Activated naive CD4-positive, alpha-beta T cell treated with anti-CD3 and anti-CD28 coated beads for 36 hours (primary cell): ENCODE measurements at regions not wholly inside any gene's neighbourhood (a gene's known extent, or its start where the extent isn't known, plus 50 kb on each side); places are given as distances from the start of the nearest gene placed in this dataset.
"Not testable (repeated sequence)": the region's sequence is repeated elsewhere in the genome, so short reads cannot be mapped to it uniquely, and the experiment has no call there.

Experiments
- CTCF ChIA-PET: fragments of 350-600 bp; sonication (Branson Sonifier 250); formaldehyde crosslinking; loops from one replicate; lab custom pipeline; 2021; ENCODE audit warnings: antibody characterized with exemption; lab: Charles Lee
- DNase-seq: peaks from one replicate; pipeline ENCODE4 v3.0.0-alpha.2; 2020
- H3K27ac Mint-ChIP-seq: one replicate; pipeline ENCODE4 v1.8.0; 2021; ENCODE audit warnings: mild to moderate bottlenecking, mixed read lengths
- H3K27me3 Mint-ChIP-seq: one replicate; pipeline ENCODE4 v1.8.0; 2021; ENCODE audit warnings: low read depth, mixed read lengths
- H3K36me3 Mint-ChIP-seq: one replicate; pipeline ENCODE4 v1.8.0; 2021; ENCODE audit warnings: low read depth, mixed read lengths
- H3K4me1 Mint-ChIP-seq: one replicate; pipeline ENCODE4 v1.8.0; 2021; ENCODE audit warnings: low read depth, mixed read lengths
- H3K4me3 Mint-ChIP-seq: one replicate; pipeline ENCODE4 v1.8.0; 2021; ENCODE audit warnings: mild to moderate bottlenecking, moderate library complexity, mixed read lengths
- H3K9me3 Mint-ChIP-seq: one replicate; pipeline ENCODE4 v1.8.0; 2021; ENCODE audit warnings: mixed read lengths
- intact Hi-C: fragments of 100-400 bp; cut with micrococcal nuclease; formaldehyde crosslinking; loops from one replicate; pipeline ENCODE4 v1.15.1; 2023

GRCh38 chr3:13231781-13232666, 158.8 kb upstream of the IQSEC1 start:
- intact Hi-C loops: no loop called here
- CTCF ChIA-PET: interaction anchor here (0.9 kb wide), 1 partner anchor 220 kb away, joined by 3 read pairs; no protein-coding TSS in a partner anchor
- Mint-ChIP-seq H3K4me1 (peaks cover 12% of the 10 kb centered on the region), H3K27ac (no peak overlapping the region), H3K27me3 (peaks cover 6% of the 10 kb centered on the region), H3K9me3 (no peaks in the 10 kb centered on the region), H3K36me3 (no peaks in the 10 kb centered on the region), H3K4me3 (no peak overlapping the region)
- no peak for DNase-seq

GRCh38 chr3:13229273-13229949, 156.2 kb upstream of the IQSEC1 start:
- Mint-ChIP-seq H3K4me3 (no peak overlapping the region), H3K4me1 (peaks cover 6% of the 10 kb centered on the region), H3K27ac (no peak overlapping the region), H3K27me3 (no peaks in the 10 kb centered on the region), H3K9me3 (no peaks in the 10 kb centered on the region), H3K36me3 (no peaks in the 10 kb centered on the region)
- intact Hi-C loops: loop anchor here (2.0 kb wide), 1 partner anchor 223 kb away; no protein-coding TSS in a partner anchor
- DNase-seq: peak; percentile 43
- CTCF ChIA-PET: interaction anchor here (0.6 to 2.1 kb wide), 8 partner anchors 15 to 282 kb away, joined by 3 to 11 read pairs (median 3); no protein-coding TSS in a partner anchor

- no peak overlapping the region for H3K4me3 Mint-ChIP-seq
- CTCF ChIA-PET: interaction anchor here (1.2 to 1.6 kb wide), 2 partner anchors 15 to 233 kb away, joined by 3 to 4 read pairs; no protein-coding TSS in a partner anchor
- H3K27me3 Mint-ChIP-seq: no peaks in the 10 kb centered on the region
- no peak overlapping the region for H3K27ac Mint-ChIP-seq
- intact Hi-C loops: loop anchor here (2.0 kb wide), 1 partner anchor 224 kb away; no protein-coding TSS in a partner anchor
- no peaks in the 10 kb centered on the region for H3K9me3 Mint-ChIP-seq
- H3K36me3 Mint-ChIP-seq: no peaks in the 10 kb centered on the region
- DNase-seq: no peak
- H3K4me1 Mint-ChIP-seq: no peaks in the 10 kb centered on the region
Measured at GRCh38 chr3:13228584-13228983, 155.4 kb upstream of the IQSEC1 start.

- not testable (repeated sequence) for H3K27me3 Mint-ChIP-seq, H3K4me3 Mint-ChIP-seq, DNase-seq, H3K4me1 Mint-ChIP-seq, H3K36me3 Mint-ChIP-seq, H3K27ac Mint-ChIP-seq, H3K9me3 Mint-ChIP-seq
- CTCF ChIA-PET: interaction anchor here (1.6 kb wide), 1 partner anchor 16 kb away, joined by 4 read pairs; no protein-coding TSS in a partner anchor
- intact Hi-C loops: loop anchor here (2.0 kb wide), 1 partner anchor 225 kb away; no protein-coding TSS in a partner anchor
Measured at GRCh38 chr3:13228169-13228568, 154.9 kb upstream of the IQSEC1 start.

- Mint-ChIP-seq H3K4me3 (no peak overlapping the region), H3K27ac (no peak overlapping the region), H3K4me1 (no peaks in the 10 kb centered on the region), H3K36me3 (no peaks in the 10 kb centered on the region), H3K27me3 (no peaks in the 10 kb centered on the region), H3K9me3 (no peaks in the 10 kb centered on the region)
- CTCF ChIA-PET: interaction anchor here (0.7 kb wide), 1 partner anchor 461 kb away, joined by 3 read pairs; no protein-coding TSS in a partner anchor
- intact Hi-C loops: loop anchor here (2.0 kb wide), 1 partner anchor 225 kb away; no protein-coding TSS in a partner anchor
- no peak for DNase-seq
Measured at GRCh38 chr3:13227315-13228165, 154.3 kb upstream of the IQSEC1 start.

- Mint-ChIP-seq H3K27me3 (no peaks in the 10 kb centered on the region), H3K27ac (no peak overlapping the region), H3K36me3 (no peaks in the 10 kb centered on the region), H3K4me3 (no peak overlapping the region), H3K4me1 (no peaks in the 10 kb centered on the region), H3K9me3 (no peaks in the 10 kb centered on the region)
- CTCF ChIA-PET: no interaction called here
- intact Hi-C loops: no loop called here
- DNase-seq: no peak
Measured at GRCh38 chr3:13224967-13225366, 151.7 kb upstream of the IQSEC1 start.

GRCh38 chr3:13223574-13224237, 150.5 kb upstream of the IQSEC1 start:
- no peaks in the 10 kb centered on the region for H3K9me3 Mint-ChIP-seq
- no peaks in the 10 kb centered on the region for H3K4me1 Mint-ChIP-seq
- CTCF ChIA-PET: no interaction called here
- H3K27me3 Mint-ChIP-seq: no peaks in the 10 kb centered on the region
- no peak overlapping the region for H3K4me3 Mint-ChIP-seq
- no peak overlapping the region for H3K27ac Mint-ChIP-seq
- no peak for DNase-seq
- H3K36me3 Mint-ChIP-seq: no peaks in the 10 kb centered on the region
- intact Hi-C loops: no loop called here

GRCh38 chr3:13222891-13223573, 149.8 kb upstream of the IQSEC1 start:
- CTCF ChIA-PET: no interaction called here
- H3K27me3 Mint-ChIP-seq: no peaks in the 10 kb centered on the region
- no peak for DNase-seq
- H3K27ac Mint-ChIP-seq: no peak overlapping the region
- no peaks in the 10 kb centered on the region for H3K4me1 Mint-ChIP-seq
- no peaks in the 10 kb centered on the region for H3K36me3 Mint-ChIP-seq
- H3K9me3 Mint-ChIP-seq: no peaks in the 10 kb centered on the region
- H3K4me3 Mint-ChIP-seq: no peak overlapping the region
- intact Hi-C loops: no loop called here

GRCh38 chr3:13222131-13222530, 148.9 kb upstream of the IQSEC1 start:
- no peaks in the 10 kb centered on the region for H3K9me3 Mint-ChIP-seq
- no peak for DNase-seq
- H3K36me3 Mint-ChIP-seq: no peaks in the 10 kb centered on the region
- CTCF ChIA-PET: no interaction called here
- intact Hi-C loops: no loop called here
- no peaks in the 10 kb centered on the region for H3K4me1 Mint-ChIP-seq
- no peak overlapping the region for H3K4me3 Mint-ChIP-seq
- H3K27ac Mint-ChIP-seq: no peak overlapping the region
- no peaks in the 10 kb centered on the region for H3K27me3 Mint-ChIP-seq

GRCh38 chr3:13221491-13222061, 148.3 kb upstream of the IQSEC1 start:
- no peak for DNase-seq

GRCh38 chr3:13220991-13221390, 147.8 kb upstream of the IQSEC1 start:
- CTCF ChIA-PET: interaction anchor here (0.7 kb wide), 1 partner anchor 238 kb away, joined by 3 read pairs; no protein-coding TSS in a partner anchor
- no peak for DNase-seq
- H3K4me3 Mint-ChIP-seq: no peak overlapping the region
- no peaks in the 10 kb centered on the region for H3K27me3 Mint-ChIP-seq
- intact Hi-C loops: no loop called here
- H3K4me1 Mint-ChIP-seq: no peaks in the 10 kb centered on the region
- no peak overlapping the region for H3K27ac Mint-ChIP-seq
- no peaks in the 10 kb centered on the region for H3K36me3 Mint-ChIP-seq
- no peaks in the 10 kb centered on the region for H3K9me3 Mint-ChIP-seq

More at GRCh38 chr3:13221491-13222061, 148.3 kb upstream of the IQSEC1 start:
- CTCF ChIA-PET: interaction anchor here (0.7 kb wide), 1 partner anchor 238 kb away, joined by 3 read pairs; no protein-coding TSS in a partner anchor
- Mint-ChIP-seq H3K4me1 (no peaks in the 10 kb centered on the region), H3K27me3 (no peaks in the 10 kb centered on the region), H3K27ac (no peak overlapping the region), H3K4me3 (no peak overlapping the region), H3K36me3 (no peaks in the 10 kb centered on the region), H3K9me3 (no peaks in the 10 kb centered on the region)
- intact Hi-C loops: no loop called here
